Activated CD8-positive, alpha-beta memory T cell treated with anti-CD3 and anti-CD28 coated beads, Interleukin-2, amount 10 ng/mL, durations not matched to agents 7 days and 5 days (primary cell): ENCODE measurements at regions not wholly inside any gene's neighbourhood (a gene's known extent, or its start where the extent isn't known, plus 50 kb on each side); places are given as distances from the start of the nearest gene placed in this dataset.

Experiments
- ATAC-seq: fragments of 150-1000 bp; cut with Tn5 transposase; one replicate; pipeline ENCODE4 v1.10.0; 2021; ENCODE audit warnings: moderate library complexity
- CTCF ChIA-PET: fragments of 350-600 bp; sonication (Branson Sonifier 250); formaldehyde crosslinking; loops from one replicate; lab custom pipeline; 2021; ENCODE audit warnings: antibody characterized with exemption; lab: Charles Lee
- DNase-seq: peaks from one replicate; pipeline ENCODE4 v3.0.0-alpha.2; 2020
- H3K27ac Mint-ChIP-seq: one replicate; pipeline ENCODE4 v1.8.0; 2021; ENCODE audit warnings: mild to moderate bottlenecking, mixed read lengths
- H3K27me3 Mint-ChIP-seq: one replicate; pipeline ENCODE4 v1.8.0; 2021; ENCODE audit warnings: mixed read lengths
- H3K36me3 Mint-ChIP-seq: one replicate; pipeline ENCODE4 v1.8.0; 2021; ENCODE audit warnings: mild to moderate bottlenecking, mixed read lengths
- H3K4me1 Mint-ChIP-seq: one replicate; pipeline ENCODE4 v1.8.0; 2021; ENCODE audit warnings: mixed read lengths
- H3K4me3 Mint-ChIP-seq: one replicate; pipeline ENCODE4 v1.8.0; 2021; ENCODE audit warnings: mild to moderate bottlenecking, moderate library complexity, mixed read lengths
- H3K9me3 Mint-ChIP-seq: one replicate; pipeline ENCODE4 v1.8.0; 2022; ENCODE audit warnings: low read depth, mixed read lengths

DNA sequence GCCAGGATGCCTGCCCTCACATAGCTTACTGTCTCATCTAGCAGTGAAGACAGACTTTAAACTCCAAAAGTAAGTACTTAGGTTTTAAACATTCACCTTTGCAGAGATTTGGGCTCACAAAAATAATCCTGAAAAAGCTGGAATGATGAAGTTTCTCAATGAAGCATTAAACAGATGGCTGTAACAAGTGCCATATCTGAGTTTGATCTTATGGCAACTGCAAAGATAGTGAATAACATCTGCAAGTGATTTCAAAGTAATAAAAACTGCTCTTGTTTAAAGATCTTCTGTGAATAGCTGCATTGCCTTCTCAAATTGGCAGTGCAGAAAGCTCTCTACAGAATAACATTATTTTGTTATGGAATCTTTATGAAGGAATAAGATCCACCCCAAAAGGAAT is 271.2 kb upstream of the SMIM31 start:
- H3K27ac Mint-ChIP-seq: no peak overlapping the region
- DNase-seq (no peak), ATAC-seq (no peak)
- H3K4me3 Mint-ChIP-seq: no peak overlapping the region
- H3K4me1 Mint-ChIP-seq: no peaks in the 10 kb centered on the region
- no peaks in the 10 kb centered on the region for H3K36me3 Mint-ChIP-seq
- H3K27me3 Mint-ChIP-seq: no peaks in the 10 kb centered on the region
- H3K9me3 Mint-ChIP-seq: no peaks in the 10 kb centered on the region
- CTCF ChIA-PET: no interaction called here

DNA sequence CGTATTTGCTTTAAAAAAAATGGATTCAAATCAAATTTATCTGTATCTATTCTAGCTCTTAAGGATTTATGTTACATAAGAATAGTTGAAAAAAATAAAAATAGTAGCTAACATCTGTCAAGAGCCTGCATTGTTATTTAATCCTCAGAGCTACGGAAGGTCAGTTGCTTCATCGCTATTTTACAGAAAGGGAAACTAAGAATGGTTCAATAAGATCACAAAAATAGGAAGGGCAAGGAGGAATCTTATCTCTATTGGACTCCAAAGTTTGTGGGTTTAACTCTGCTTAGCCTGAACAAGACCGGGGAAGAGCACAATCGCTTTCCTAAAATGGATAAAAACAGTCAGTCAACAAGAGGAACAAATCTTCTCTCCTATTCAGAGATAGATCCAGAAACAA is 270.2 kb upstream of the SMIM31 start:
- Mint-ChIP-seq H3K27me3 (no peaks in the 10 kb centered on the region), H3K4me3 (no peak overlapping the region), H3K4me1 (no peaks in the 10 kb centered on the region), H3K9me3 (no peaks in the 10 kb centered on the region), H3K36me3 (no peaks in the 10 kb centered on the region), H3K27ac (no peak overlapping the region)
- DNase-seq: no peak
- ATAC-seq: no peak
- CTCF ChIA-PET: interaction anchor here (0.6 kb wide), 1 partner anchor 20 kb away, joined by 3 read pairs; no protein-coding TSS in a partner anchor

- Mint-ChIP-seq H3K4me1 (no peaks in the 10 kb centered on the region), H3K9me3 (no peaks in the 10 kb centered on the region), H3K4me3 (no peak overlapping the region), H3K36me3 (no peaks in the 10 kb centered on the region), H3K27ac (no peak overlapping the region), H3K27me3 (no peaks in the 10 kb centered on the region)
- CTCF ChIA-PET: no interaction called here
- ATAC-seq (no peak), DNase-seq (no peak)
Measured at GRCh38 chr4:164484551-164484950, 269.4 kb upstream of the SMIM31 start.

DNA sequence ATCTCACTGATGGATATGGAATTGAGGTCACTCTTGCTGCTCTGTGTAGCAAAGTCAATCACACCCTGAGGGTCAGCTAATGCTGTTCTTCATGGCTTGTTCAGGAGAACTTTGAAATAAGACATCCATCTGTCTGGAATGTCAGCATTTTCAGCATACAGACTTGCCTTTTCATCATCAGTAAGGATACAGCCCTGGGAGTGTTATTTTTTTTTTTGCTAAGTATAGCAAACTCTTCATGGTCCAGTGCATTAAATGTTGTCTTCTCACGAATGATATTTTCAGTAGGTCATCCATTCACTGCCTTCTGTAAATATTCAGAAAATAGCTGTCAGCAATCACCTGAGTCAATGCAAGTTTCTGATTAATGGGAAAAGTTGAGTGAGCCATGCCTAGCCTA is 268.8 kb upstream of the SMIM31 start:
- Mint-ChIP-seq H3K9me3 (no peaks in the 10 kb centered on the region), H3K36me3 (no peaks in the 10 kb centered on the region), H3K4me1 (no peaks in the 10 kb centered on the region), H3K4me3 (no peak overlapping the region), H3K27ac (no peak overlapping the region), H3K27me3 (no peaks in the 10 kb centered on the region)
- CTCF ChIA-PET: no interaction called here
- DNase-seq (no peak), ATAC-seq (no peak)

DNA sequence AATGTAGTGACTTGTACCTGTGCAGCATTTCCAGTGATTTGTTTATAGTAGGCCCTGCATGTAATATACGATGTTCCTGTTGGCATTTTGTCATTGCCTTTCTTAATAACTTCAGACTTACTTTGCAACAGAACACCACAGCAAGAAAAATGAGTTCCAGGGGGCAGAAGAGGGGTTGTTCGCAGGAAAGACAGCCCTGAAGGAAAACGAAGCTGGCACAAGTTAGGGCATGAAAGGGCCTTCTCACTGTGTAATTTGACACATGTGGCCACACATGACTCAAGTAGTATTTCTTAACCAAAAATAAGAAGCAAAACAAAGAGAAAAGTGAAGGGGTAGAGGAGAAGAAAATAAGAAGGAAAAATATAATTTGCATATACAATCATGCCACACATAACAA is 265.8 kb upstream of the SMIM31 start:
- H3K4me1 Mint-ChIP-seq: no peaks in the 10 kb centered on the region
- H3K9me3 Mint-ChIP-seq: no peaks in the 10 kb centered on the region
- CTCF ChIA-PET: no interaction called here
- no peak overlapping the region for H3K27ac Mint-ChIP-seq
- no peak overlapping the region for H3K4me3 Mint-ChIP-seq
- H3K36me3 Mint-ChIP-seq: no peaks in the 10 kb centered on the region
- H3K27me3 Mint-ChIP-seq: no peaks in the 10 kb centered on the region
- DNase-seq (no peak), ATAC-seq (no peak)

GRCh38 chr4:164501074-164501473 is 252.9 kb upstream of the SMIM31 start:
- DNase-seq (no peak), ATAC-seq (no peak)
- Mint-ChIP-seq H3K27ac (no peak overlapping the region), H3K36me3 (no peaks in the 10 kb centered on the region), H3K4me1 (no peaks in the 10 kb centered on the region), H3K9me3 (no peaks in the 10 kb centered on the region), H3K27me3 (no peaks in the 10 kb centered on the region), H3K4me3 (no peak overlapping the region)
- CTCF ChIA-PET: no interaction called here

DNA sequence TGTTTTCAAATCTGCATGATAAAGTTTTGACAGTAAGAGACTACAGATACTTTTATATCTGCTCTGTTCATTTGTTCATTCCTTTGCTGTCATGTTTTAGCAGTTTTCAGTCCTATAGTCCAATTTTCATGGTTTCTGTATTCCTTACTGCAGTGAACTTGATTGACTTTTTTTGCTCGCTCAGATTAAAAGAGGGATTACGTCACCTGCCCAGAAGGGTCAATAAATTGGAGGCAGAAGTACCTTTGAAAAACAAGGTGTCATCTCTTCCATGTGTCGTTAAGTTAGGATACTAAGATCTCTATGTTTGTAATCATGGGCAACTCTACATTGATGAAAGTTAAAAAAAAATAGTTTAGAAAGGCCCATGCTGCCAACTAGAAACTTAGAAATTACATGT is 250.1 kb upstream of the SMIM31 start:
- Mint-ChIP-seq H3K9me3 (no peaks in the 10 kb centered on the region), H3K36me3 (no peaks in the 10 kb centered on the region), H3K4me3 (no peak overlapping the region), H3K4me1 (no peaks in the 10 kb centered on the region), H3K27ac (no peak overlapping the region), H3K27me3 (no peaks in the 10 kb centered on the region)
- CTCF ChIA-PET: no interaction called here
- ATAC-seq (no peak), DNase-seq (no peak)

DNA sequence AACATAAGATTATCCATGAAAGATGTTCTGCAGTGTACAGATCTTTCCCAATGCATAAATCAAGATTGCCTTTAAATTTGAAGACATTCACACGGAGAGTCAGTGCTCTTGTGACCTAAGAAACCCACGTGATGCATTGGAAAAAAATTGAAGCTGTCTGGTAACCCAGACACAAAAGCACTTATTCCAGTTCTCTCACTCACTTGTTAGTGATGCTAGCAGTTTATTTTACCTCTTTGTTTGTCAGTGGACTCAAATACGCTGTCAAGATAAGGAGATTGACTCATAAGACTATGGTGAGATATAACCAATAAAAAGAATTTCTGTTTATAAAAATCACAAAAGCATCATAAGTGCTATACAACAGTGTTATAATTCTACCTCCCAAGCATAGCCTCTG is 245.8 kb upstream of the SMIM31 start:
- ATAC-seq (no peak), DNase-seq (no peak)
- Mint-ChIP-seq H3K36me3 (no peaks in the 10 kb centered on the region), H3K27me3 (no peaks in the 10 kb centered on the region), H3K9me3 (no peaks in the 10 kb centered on the region), H3K4me1 (no peaks in the 10 kb centered on the region), H3K27ac (no peak overlapping the region), H3K4me3 (no peak overlapping the region)
- CTCF ChIA-PET: no interaction called here

GRCh38 chr4:164508771-164509170 is 245.2 kb upstream of the SMIM31 start:
- no peaks in the 10 kb centered on the region for H3K4me1 Mint-ChIP-seq
- H3K9me3 Mint-ChIP-seq: no peaks in the 10 kb centered on the region
- no peak overlapping the region for H3K27ac Mint-ChIP-seq
- DNase-seq (no peak), ATAC-seq (no peak)
- CTCF ChIA-PET: no interaction called here
- H3K36me3 Mint-ChIP-seq: no peaks in the 10 kb centered on the region
- no peak overlapping the region for H3K4me3 Mint-ChIP-seq
- H3K27me3 Mint-ChIP-seq: no peaks in the 10 kb centered on the region

GRCh38 chr4:164509951-164510350 is 244.0 kb upstream of the SMIM31 start:
- Mint-ChIP-seq H3K9me3 (no peaks in the 10 kb centered on the region), H3K27ac (no peak overlapping the region), H3K4me1 (no peaks in the 10 kb centered on the region), H3K4me3 (no peak overlapping the region), H3K36me3 (no peaks in the 10 kb centered on the region), H3K27me3 (no peaks in the 10 kb centered on the region)
- DNase-seq (no peak), ATAC-seq (no peak)
- CTCF ChIA-PET: no interaction called here

GRCh38 chr4:164512124-164512523 is 241.8 kb upstream of the SMIM31 start:
- Mint-ChIP-seq H3K9me3 (no peaks in the 10 kb centered on the region), H3K36me3 (no peaks in the 10 kb centered on the region), H3K27me3 (no peaks in the 10 kb centered on the region), H3K4me3 (no peak overlapping the region), H3K4me1 (no peaks in the 10 kb centered on the region), H3K27ac (no peak overlapping the region)
- ATAC-seq: no peak
- CTCF ChIA-PET: no interaction called here
- DNase-seq: no peak

DNA sequence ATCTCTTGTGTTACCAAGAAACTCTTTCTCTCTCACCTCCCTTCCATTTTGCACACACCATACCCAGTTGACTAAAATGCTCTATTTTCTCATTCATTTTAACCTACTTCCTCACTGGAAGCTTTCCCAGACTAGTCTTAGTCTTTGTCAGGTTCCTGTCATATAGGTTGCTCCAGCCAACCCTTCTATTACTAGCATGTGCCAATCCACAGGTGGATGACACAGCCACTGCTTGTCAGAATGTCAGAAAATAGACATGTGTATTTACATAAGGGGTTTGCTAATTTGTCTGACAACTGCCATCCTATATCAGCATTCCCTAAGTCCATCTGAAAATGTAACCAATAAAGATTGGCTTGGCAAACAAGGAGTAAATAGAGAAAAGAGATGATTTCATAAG is 239.2 kb upstream of the SMIM31 start:
- Mint-ChIP-seq H3K27me3 (no peaks in the 10 kb centered on the region), H3K4me3 (no peak overlapping the region), H3K9me3 (no peaks in the 10 kb centered on the region), H3K36me3 (no peaks in the 10 kb centered on the region), H3K27ac (no peak overlapping the region), H3K4me1 (no peaks in the 10 kb centered on the region)
- ATAC-seq (no peak), DNase-seq (no peak)
- CTCF ChIA-PET: no interaction called here

- CTCF ChIA-PET: no interaction called here
- ATAC-seq (no peak), DNase-seq (no peak)
- no peaks in the 10 kb centered on the region for H3K27me3 Mint-ChIP-seq
- no peaks in the 10 kb centered on the region for H3K4me1 Mint-ChIP-seq
- H3K4me3 Mint-ChIP-seq: no peak overlapping the region
- no peaks in the 10 kb centered on the region for H3K9me3 Mint-ChIP-seq
- H3K27ac Mint-ChIP-seq: no peak overlapping the region
- no peaks in the 10 kb centered on the region for H3K36me3 Mint-ChIP-seq
Measured at GRCh38 chr4:164524789-164525188, 229.1 kb upstream of the SMIM31 start.

DNA sequence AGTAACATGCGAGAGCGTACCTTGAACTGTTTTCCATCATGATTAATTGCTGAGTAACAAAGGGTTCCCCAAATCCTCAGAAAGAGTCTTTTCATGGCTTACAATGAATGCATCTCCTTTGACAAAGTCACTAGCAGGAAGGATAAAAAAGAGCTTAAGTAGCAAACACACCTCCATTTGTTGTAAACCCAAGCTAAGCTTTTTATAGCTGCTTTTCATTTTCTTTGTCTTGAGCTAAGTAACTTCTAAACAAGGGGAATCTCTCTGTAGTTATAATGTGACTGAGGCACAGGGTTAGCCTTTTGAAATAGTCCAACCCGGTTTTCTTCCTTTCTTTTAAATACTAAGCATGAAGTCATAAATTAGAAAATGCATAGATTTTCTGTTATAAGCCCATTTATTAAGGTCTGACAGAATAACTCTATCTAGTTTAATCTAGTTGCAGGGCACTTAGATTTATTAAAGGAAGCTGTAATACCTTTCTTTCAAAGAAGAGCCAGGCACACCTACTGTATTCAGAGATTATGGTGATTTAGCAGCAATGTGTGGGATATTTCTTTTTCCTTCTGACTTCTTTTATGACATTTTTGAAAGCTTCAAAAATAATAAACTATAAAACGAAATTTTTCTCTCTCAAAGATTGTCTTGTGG is 226.9 kb upstream of the SMIM31 start:
- H3K9me3 Mint-ChIP-seq: peaks cover 4% of the 10 kb centered on the region
- ATAC-seq (no peak), DNase-seq (no peak)
- H3K4me3 Mint-ChIP-seq: no peak overlapping the region
- H3K4me1 Mint-ChIP-seq: no peaks in the 10 kb centered on the region
- no peaks in the 10 kb centered on the region for H3K27me3 Mint-ChIP-seq
- no peaks in the 10 kb centered on the region for H3K36me3 Mint-ChIP-seq
- H3K27ac Mint-ChIP-seq: no peak overlapping the region
- CTCF ChIA-PET: no interaction called here

DNA sequence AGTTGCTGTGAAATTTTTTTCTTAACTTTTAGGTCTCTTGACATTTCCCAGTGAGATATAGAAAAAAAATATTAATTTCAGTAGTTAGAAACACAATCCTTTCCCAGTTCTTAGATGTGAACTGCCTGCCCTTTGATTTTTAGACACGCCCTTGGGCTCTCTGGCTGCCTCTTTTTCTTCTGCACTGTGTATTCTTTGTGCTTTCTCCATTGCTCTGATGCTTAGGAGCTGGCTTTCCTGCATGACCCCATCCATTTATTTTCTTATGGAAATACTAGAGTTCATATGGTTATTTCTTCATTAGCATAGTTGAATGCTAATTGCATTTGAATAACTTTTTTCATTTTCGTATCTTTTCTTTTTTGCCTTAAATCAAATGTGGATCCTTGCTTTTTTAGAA is 224.9 kb upstream of the SMIM31 start:
- peaks cover 4% of the 10 kb centered on the region for H3K9me3 Mint-ChIP-seq
- DNase-seq: no peak
- H3K27me3 Mint-ChIP-seq: no peaks in the 10 kb centered on the region
- ATAC-seq: no peak
- CTCF ChIA-PET: no interaction called here
- H3K36me3 Mint-ChIP-seq: no peaks in the 10 kb centered on the region
- no peaks in the 10 kb centered on the region for H3K4me1 Mint-ChIP-seq
- no peak overlapping the region for H3K27ac Mint-ChIP-seq
- H3K4me3 Mint-ChIP-seq: no peak overlapping the region
